ACC112 (cell line): ENCODE measurements at regions not wholly inside any gene's neighbourhood (a gene's known extent, or its start where the extent isn't known, plus 50 kb on each side); places are given as distances from the start of the nearest gene placed in this dataset.

Source experiments
- H2AFZ ChIP-seq: fragments of 200-600 bp; sonication (generic); one replicate; pipeline ENCODE4 v1.6.0; 2017; ENCODE audit warnings: antibody characterized with exemption, low read length; ENCODE audit not compliant: unreplicated experiment
- H3K27ac ChIP-seq: fragments of 200-600 bp; sonication (generic); 2 replicates; pipeline ENCODE4 v1.5.1; 2014; ENCODE audit warnings: low read depth, mild to moderate bottlenecking, antibody characterized with exemption, low read length, moderate library complexity
- H3K27me3 ChIP-seq: fragments of 200-600 bp; sonication (generic); 2 replicates; pipeline ENCODE4 v1.6.1; 2014; ENCODE audit warnings: mild to moderate bottlenecking, antibody characterized with exemption, low read length, moderate library complexity, mixed read lengths; ENCODE audit not compliant: insufficient read depth
- H3K36me3 ChIP-seq: fragments of 200-600 bp; sonication (generic); 2 replicates; pipeline ENCODE4 v1.6.1; 2016; ENCODE audit warnings: mild to moderate bottlenecking, antibody characterized with exemption, low read length, moderate library complexity, mixed read lengths; ENCODE audit not compliant: insufficient read depth
- H3K4me1 ChIP-seq: fragments of 200-600 bp; sonication (generic); one replicate; pipeline ENCODE4 v1.6.1; 2016; ENCODE audit warnings: low read length, mixed read lengths; ENCODE audit not compliant: insufficient read depth, unreplicated experiment, control insufficient read depth
- H3K4me3 ChIP-seq: fragments of 200-600 bp; sonication (generic); 2 replicates; pipeline ENCODE4 v1.5.1; 2014; ENCODE audit warnings: mild to moderate bottlenecking, low read depth, low read length
- H3K79me2 ChIP-seq: fragments of 200-600 bp; sonication (generic); one replicate; pipeline ENCODE4 v1.6.0; 2016; ENCODE audit warnings: low read length; ENCODE audit not compliant: control insufficient read depth, unreplicated experiment, insufficient read depth

GRCh38 chr6:125558241-125558843, 191.1 kb upstream of the HEY2 start:
- no peaks in the 10 kb centered on the region for H3K4me1 ChIP-seq
- no peaks in the 10 kb centered on the region for H3K36me3 ChIP-seq
- no peak overlapping the region for H2AFZ ChIP-seq
- peaks cover 27% of the 10 kb centered on the region for H3K27me3 ChIP-seq
- H3K4me3 ChIP-seq: no peak overlapping the region
- H3K79me2 ChIP-seq: no peaks in the 10 kb centered on the region
- no peak overlapping the region for H3K27ac ChIP-seq

GRCh38 chr6:125558907-125559306, 190.5 kb upstream of the HEY2 start:
- Histone ChIP-seq H2AFZ (no peak overlapping the region), H3K27me3 (peaks cover 28% of the 10 kb centered on the region), H3K4me1 (no peaks in the 10 kb centered on the region), H3K4me3 (no peak overlapping the region), H3K79me2 (no peaks in the 10 kb centered on the region), H3K36me3 (no peaks in the 10 kb centered on the region), H3K27ac (no peak overlapping the region)

GRCh38 chr6:125562156-125562555, 187.3 kb upstream of the HEY2 start:
- Histone ChIP-seq H3K36me3 (no peaks in the 10 kb centered on the region), H3K27me3 (peaks cover 32% of the 10 kb centered on the region), H3K4me3 (no peak overlapping the region), H3K4me1 (no peaks in the 10 kb centered on the region), H3K79me2 (no peaks in the 10 kb centered on the region), H3K27ac (no peak overlapping the region), H2AFZ (no peak overlapping the region)

GRCh38 chr6:125564941-125565340, 184.5 kb upstream of the HEY2 start:
- no peak overlapping the region for H3K4me3 ChIP-seq
- H3K36me3 ChIP-seq: no peaks in the 10 kb centered on the region
- H3K79me2 ChIP-seq: no peaks in the 10 kb centered on the region
- no peaks in the 10 kb centered on the region for H3K4me1 ChIP-seq
- H3K27me3 ChIP-seq: peaks cover 25% of the 10 kb centered on the region
- no peak overlapping the region for H2AFZ ChIP-seq
- H3K27ac ChIP-seq: no peak overlapping the region

- no peaks in the 10 kb centered on the region for H3K79me2 ChIP-seq
- H3K4me3 ChIP-seq: no peak overlapping the region
- no peak overlapping the region for H3K27ac ChIP-seq
- no peaks in the 10 kb centered on the region for H3K36me3 ChIP-seq
- no peak overlapping the region for H2AFZ ChIP-seq
- peaks cover 28% of the 10 kb centered on the region for H3K27me3 ChIP-seq
- H3K4me1 ChIP-seq: no peaks in the 10 kb centered on the region
Measured at GRCh38 chr6:125567407-125567806, 182.0 kb upstream of the HEY2 start.

GRCh38 chr6:125568609-125569008, 180.8 kb upstream of the HEY2 start:
- Histone ChIP-seq H3K27me3 (peaks cover 28% of the 10 kb centered on the region), H3K27ac (no peak overlapping the region), H3K4me3 (no peak overlapping the region)

GRCh38 chr6:125570526-125570925, 178.9 kb upstream of the HEY2 start:
- H3K27me3 ChIP-seq: peaks cover 31% of the 10 kb centered on the region
- H2AFZ ChIP-seq: no peak overlapping the region
- no peaks in the 10 kb centered on the region for H3K4me1 ChIP-seq
- H3K79me2 ChIP-seq: no peaks in the 10 kb centered on the region
- H3K27ac ChIP-seq: no peak overlapping the region
- H3K36me3 ChIP-seq: no peaks in the 10 kb centered on the region
- no peak overlapping the region for H3K4me3 ChIP-seq

More at GRCh38 chr6:125568609-125569008, 180.8 kb upstream of the HEY2 start:
- Histone ChIP-seq H3K36me3 (no peaks in the 10 kb centered on the region), H3K79me2 (no peaks in the 10 kb centered on the region), H3K4me1 (no peaks in the 10 kb centered on the region), H2AFZ (no peak overlapping the region)

- no peaks in the 10 kb centered on the region for H3K4me1 ChIP-seq
- peaks cover 30% of the 10 kb centered on the region for H3K27me3 ChIP-seq
- H3K79me2 ChIP-seq: no peaks in the 10 kb centered on the region
- no peaks in the 10 kb centered on the region for H3K36me3 ChIP-seq
- H3K27ac ChIP-seq: no peak overlapping the region
- H3K4me3 ChIP-seq: no peak overlapping the region
- H2AFZ ChIP-seq: no peak overlapping the region
Measured at GRCh38 chr6:125571207-125571755, 178.2 kb upstream of the HEY2 start.

GRCh38 chr6:125574604-125575003, 174.8 kb upstream of the HEY2 start:
- Histone ChIP-seq H3K4me1 (no peaks in the 10 kb centered on the region), H3K79me2 (no peaks in the 10 kb centered on the region), H3K27ac (no peak overlapping the region), H3K4me3 (no peak overlapping the region), H2AFZ (no peak overlapping the region), H3K27me3 (peaks cover 33% of the 10 kb centered on the region; the same call in 1 of the 2 replicates), H3K36me3 (no peaks in the 10 kb centered on the region)

- H3K27ac ChIP-seq: no peak overlapping the region
- no peaks in the 10 kb centered on the region for H3K36me3 ChIP-seq
- no peak overlapping the region for H2AFZ ChIP-seq
- no peaks in the 10 kb centered on the region for H3K79me2 ChIP-seq
- H3K4me1 ChIP-seq: no peaks in the 10 kb centered on the region
- peaks cover 37% of the 10 kb centered on the region; the same call in 1 of the 2 replicates for H3K27me3 ChIP-seq
- H3K4me3 ChIP-seq: no peak overlapping the region
Measured at GRCh38 chr6:125577124-125577662, 172.2 kb upstream of the HEY2 start.

GRCh38 chr6:125584468-125584939, 164.9 kb upstream of the HEY2 start:
- Histone ChIP-seq H3K4me1 (peaks cover 18% of the 10 kb centered on the region), H3K4me3 (no peak overlapping the region), H2AFZ (no peak overlapping the region), H3K79me2 (no peaks in the 10 kb centered on the region), H3K27ac (no peak overlapping the region), H3K36me3 (no peaks in the 10 kb centered on the region), H3K27me3 (0 out of 2 replicates have a peak, but pooled peaks cover 7% of the 10 kb centered on the region)
